ENCODE measurements at regions not wholly inside any gene's neighbourhood (a gene's known extent, or its start where the extent isn't known, plus 50 kb on each side); places are given as distances from the start of the nearest gene placed in this dataset.

- no peak for TF ChIP-seq POLR2AphosphoS5 (IDR thresholded peaks at IDR 0.05; ENCODE audit: low read depth, low read length)
- no peak for TF ChIP-seq POLR2A (IDR thresholded peaks at IDR 0.05; ENCODE audit: low read depth, low read length)
Observed at GRCh38 chr4:144206711-144207110, 66.2 kb upstream of the GYPA start.

Measured in GM12892 (cell line).